Heart right ventricle (tissue), 16 donors: ENCODE measurements at regions not wholly inside any gene's neighbourhood (a gene's known extent, or its start where the extent isn't known, plus 50 kb on each side); places are given as distances from the start of the nearest gene placed in this dataset.

Source experiments
- ATAC-seq, 8 donors: fragments of 200-7000 bp; cut with Tn5 transposase; one replicate each; pipeline ENCODE4 v1.9.1; 2020; ENCODE audit warnings: mild to moderate bottlenecking in 8 of 8, moderate library complexity in 8 of 8, moderate number of reproducible peaks in 1 of 8
- DNase-seq, 2 donors: peaks; one replicate each; pipeline ENCODE4 v3.0.0-alpha.2; 2020
- H3K27ac ChIP-seq, 10 donors: fragments of 200-600 bp; sonication (generic) in 2 of 10; one replicate each; pipeline versions ENCODE4 v1.5.0 to v1.8.0; 2020 to 2022; ENCODE audit warnings: mild to moderate bottlenecking in 3 of 10
- H3K27me3 ChIP-seq, 7 donors: fragments of 200-600 bp; one replicate each; pipeline ENCODE4 v1.8.0; 2021 to 2022; ENCODE audit warnings: mild to moderate bottlenecking in 2 of 7
- H3K36me3 ChIP-seq, 9 donors: fragments of 200-600 bp; sonication (generic) in 1 of 9; one replicate each; pipeline versions ENCODE4 v1.5.0 to v1.8.0; 2020 to 2022; ENCODE audit warnings: mild to moderate bottlenecking in 2 of 9
- H3K4me1 ChIP-seq, 9 donors: fragments of 200-600 bp; sonication (generic) in 1 of 9; one replicate each; pipeline versions ENCODE4 v1.5.0 to v1.8.0; 2020 to 2022; ENCODE audit warnings: mild to moderate bottlenecking in 4 of 9
- H3K4me3 ChIP-seq, 10 donors: fragments of 200-600 bp; sonication (generic) in 2 of 10; one replicate each; pipeline versions ENCODE4 v1.5.0 to v1.8.0; 2020 to 2022; ENCODE audit warnings: mild to moderate bottlenecking in 7 of 10, moderate library complexity in 2 of 10
- H3K9me3 ChIP-seq, 11 donors: fragments of 200-600 bp in 10 of 11; sonication (generic) in 2 of 11; one replicate each; pipeline versions ENCODE4 v1.5.0 to v1.8.0; 2013 to 2022; ENCODE audit warnings: mild to moderate bottlenecking in 2 of 11, control low read depth in 1 of 11, moderate library complexity in 1 of 11
- CTCF ChIP-seq, 9 donors: fragments of 200-600 bp; sonication (generic) in 2 of 9; IDR thresholded peaks; one replicate each; pipeline versions ENCODE4 v1.5.0 to v1.8.0; 2021 to 2022; ENCODE audit warnings: antibody characterized with exemption in 9 of 9, mild to moderate bottlenecking in 5 of 9, moderate library complexity in 1 of 9
- WGBS, 2 donors: extraction: QIAGEN DNeasy Blood & Tissue Kit; methylation state at CpG; one replicate each; pipeline ENCODE4 v1.1.7; 2013; ENCODE audit warnings: inconsistent platforms in 1 of 2; 5-methylcytosine and 5-hydroxymethylcytosine counted together
- intact Hi-C, 10 donors: fragments of 100-400 bp; cut with DNase I; formaldehyde crosslinking; loops; one replicate each; pipeline versions ENCODE4 v1.11.1 to v1.14.2; 2022
- donor health status: Arrhythmogenic right ventricular cardiomyopathy.
- donor health status: ischemic (EF 13 %, LVEDD 7.1; RV severe dilation, severe dysfunction).
- donor health status: healthy with polysubstance abuse.
- donor health status: DM: no; HTN: yes; CAD: no.
- donor health status: DM: no; HTN: no; CAD: no.
- donor health status: ischemic (EF 25% LVEDD 6.9; RV normal size, moderate dysfunction).
- donor health status: ischemic (EF 25% LVEDD 5.7; RV mildly dilated, moderate dysfunction).
- donor health status: healthy.
- donor health status: DM: yes; HTN: yes; CAD: no.
- donor health status: Ischemic cardiomyopathy.
- donor health status: ischemic (EF 35%, LVEDD 5.7; RV mildly dilated, moderate dysfunction).
- donor health status: nonischemic (EF 11% LVEDD 7.7; RV severe dilation, severe dysfunction).
- donor health status: DM: yes; HTN: yes; CAD: no.
- donor health status: PGD.
- donor health status: ischemic (EF 29% LVEDD 5.4; RV normal size, mild dysfunction).
- donor health status: nonischemic (EF 23%, LVEDD 6.1; RV moderate dilation, normal function).

DNA sequence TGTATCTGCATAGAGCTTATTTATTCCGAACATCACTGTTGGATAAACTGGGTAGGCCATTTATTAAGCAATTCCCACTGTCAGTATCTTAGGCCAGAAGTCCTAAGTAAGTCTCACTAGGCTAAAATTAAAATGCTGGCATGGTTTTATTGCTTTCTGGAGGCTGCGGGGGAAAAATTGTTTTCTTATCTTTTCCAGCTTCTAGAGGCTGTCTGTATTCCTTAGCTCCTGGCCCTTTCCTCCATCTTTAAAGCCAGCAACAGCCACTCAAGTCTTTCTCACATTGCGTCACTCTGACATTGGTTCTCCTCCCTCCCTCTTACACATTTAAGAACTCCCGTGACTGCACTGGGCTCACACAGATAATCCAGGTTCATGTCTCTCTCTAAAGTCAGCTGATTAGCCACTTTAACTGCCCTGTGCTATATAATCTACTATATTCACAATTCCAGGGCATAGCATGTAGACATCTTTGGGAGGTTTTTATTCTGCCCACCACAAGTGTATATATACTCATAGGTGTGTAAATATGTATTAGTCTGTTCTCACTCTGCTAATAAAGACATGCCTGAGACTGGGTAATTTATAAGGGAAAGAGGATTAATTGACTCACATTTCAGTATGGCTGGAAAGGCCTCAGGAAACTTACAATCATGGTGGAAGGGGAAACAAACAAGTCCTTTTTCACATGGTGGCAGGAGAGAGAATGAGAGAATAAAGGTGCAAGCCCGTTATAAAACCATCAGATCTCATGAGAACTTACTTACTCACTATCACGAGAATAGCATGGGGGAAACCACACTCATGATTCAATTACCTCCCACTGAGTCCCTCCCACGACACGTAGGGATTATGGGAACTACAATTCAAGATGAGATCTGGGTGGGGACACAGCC is 113.5 kb upstream of the SLC7A14 start:
- H3K36me3 ChIP-seq = no peaks in the 10 kb centered on the region
- intact Hi-C loops = loop anchor here in 6 of 10 donors (5.0 to 10.0 kb wide), 5 partner anchors 105 to 385 kb away; partner anchors contain the start of gene CLDN11 (in 2 of the 6)
- peaks cover 0 to 22% (median 4%) of the 10 kb centered on the region in 9 donors for H3K4me1 ChIP-seq
- ATAC-seq (peak in 7 of 8 donors; percentile 67 to 86 (median 76)), DNase-seq (peak in 1 of 2 donors; percentile 8)
- H3K27ac ChIP-seq = peak overlapping the region in 5 of 10 donors; percentile 5 to 67 (median 13)
- TF ChIP-seq CTCF (IDR thresholded peaks at IDR 0.05) = no peak
- 67 to 73% methylated on average over 8 of the region's 8 CpGs for WGBS, 2 donors
- no peaks in the 10 kb centered on the region for H3K9me3 ChIP-seq
- no peaks in the 10 kb centered on the region for H3K27me3 ChIP-seq
- no peak overlapping the region for H3K4me3 ChIP-seq

- H3K36me3 ChIP-seq = no peaks in the 10 kb centered on the region
- H3K4me1 ChIP-seq = peaks cover 0 to 22% (median 4%) of the 10 kb centered on the region in 9 donors
- no peak overlapping the region for H3K4me3 ChIP-seq
- 31 to 48% methylated on average over 3 of the region's 3 CpGs for WGBS, 2 donors
- intact Hi-C loops = loop anchor here in 6 of 10 donors (5.0 to 10.0 kb wide), 5 partner anchors 107 to 383 kb away; partner anchors contain the start of gene CLDN11 (in 2 of the 6)
- ATAC-seq (peak in 2 of 8 donors; percentile 57 to 63), DNase-seq (no peak)
- no peak for TF ChIP-seq CTCF (IDR thresholded peaks at IDR 0.05)
- H3K27me3 ChIP-seq = no peaks in the 10 kb centered on the region
- peak overlapping the region in 3 of 10 donors; percentile 11 to 67 (median 31) for H3K27ac ChIP-seq
- no peaks in the 10 kb centered on the region for H3K9me3 ChIP-seq
Observed at GRCh38 chr3:170697908-170698307, 112.0 kb upstream of the SLC7A14 start.

DNA sequence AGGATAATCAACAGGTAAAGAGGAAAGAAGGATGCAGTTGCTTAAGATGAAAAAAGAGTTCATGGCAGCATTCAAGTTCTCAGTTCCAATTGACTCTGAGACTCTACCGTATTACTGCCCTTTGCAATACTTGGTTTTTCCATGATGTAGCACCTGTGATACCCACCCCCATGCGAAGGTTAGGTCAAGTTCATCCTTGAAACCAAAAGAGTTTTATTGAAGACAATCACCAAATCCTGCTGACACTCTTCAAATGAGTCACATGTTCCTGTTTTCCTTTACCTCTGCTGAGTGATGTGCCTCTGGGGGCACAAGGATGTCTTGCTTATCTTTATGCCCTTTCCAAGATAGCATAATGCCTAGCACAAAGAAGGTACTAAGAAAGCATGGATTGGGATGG is 111.3 kb upstream of the SLC7A14 start:
- no peaks in the 10 kb centered on the region for H3K9me3 ChIP-seq
- WGBS, 2 donors = 97% methylated on average over 2 of the region's 2 CpGs
- TF ChIP-seq CTCF (IDR thresholded peaks at IDR 0.05) = no peak
- H3K27me3 ChIP-seq = no peaks in the 10 kb centered on the region
- H3K27ac ChIP-seq = peak overlapping the region in 1 of 10 donors; percentile 67
- no peak for ATAC-seq
- intact Hi-C loops = loop anchor here in 6 of 10 donors (5.0 to 10.0 kb wide), 5 partner anchors 108 to 382 kb away; partner anchors contain the start of gene CLDN11 (in 2 of the 6)
- H3K4me1 ChIP-seq = peaks cover 0 to 22% (median 4%) of the 10 kb centered on the region in 9 donors
- no peak overlapping the region for H3K4me3 ChIP-seq
- DNase-seq = no peak
- H3K36me3 ChIP-seq = no peaks in the 10 kb centered on the region

GRCh38 chr3:170695486-170696064 is 109.7 kb upstream of the SLC7A14 start:
- TF ChIP-seq CTCF (IDR thresholded peaks at IDR 0.05) = no peak
- WGBS, 2 donors = 86 to 87% methylated on average over 3 of the region's 3 CpGs
- H3K9me3 ChIP-seq = no peaks in the 10 kb centered on the region
- no peaks in the 10 kb centered on the region for H3K27me3 ChIP-seq
- H3K4me1 ChIP-seq = peaks cover 0 to 22% (median 4%) of the 10 kb centered on the region in 9 donors
- no peak for ATAC-seq
- H3K27ac ChIP-seq = no peak overlapping the region
- intact Hi-C loops = loop anchor here in 6 of 10 donors (5.0 to 10.0 kb wide), 5 partner anchors 109 to 381 kb away; partner anchors contain the start of gene CLDN11 (in 2 of the 6)
- H3K36me3 ChIP-seq = no peaks in the 10 kb centered on the region
- no peak for DNase-seq
- no peak overlapping the region for H3K4me3 ChIP-seq
